ENCODE measurements at regions not wholly inside any gene's neighbourhood (a gene's known extent, or its start where the extent isn't known, plus 50 kb on each side); places are given as distances from the start of the nearest gene placed in this dataset.

GRCh38 chr2:16026816-16027501 lies 86.6 kb downstream of the MYCN start:
- FAIRE-seq: no peak

More at GRCh38 chr2:16026816-16027501, 86.6 kb downstream of the MYCN start:
- no peaks in the 10 kb centered on the region for H3K9me3 ChIP-seq (ENCODE audit: insufficient read depth in 2 of 2, low read depth in 1 of 2, low read length in 1 of 2)
- H2AFZ ChIP-seq (ENCODE audit: low read length): no peak overlapping the region
- H3K56ac ChIP-seq (replicated peaks; ENCODE audit: insufficient read length, low read depth, low read length): no peak overlapping the region
- H2BK20ac ChIP-seq (ENCODE audit: low read length): 0 out of 2 replicates have a peak overlapping the region, but pooled peaks have one; percentile 3
- DNase-seq (ENCODE audit: low read depth in 1 of 2, low spot score in 2 of 2): no peak
- H2BK5ac ChIP-seq (ENCODE audit: low read depth, low read length): no peak overlapping the region
- H2AK5ac ChIP-seq (ENCODE audit: low read depth, low read length): no peak overlapping the region
- H3K4ac ChIP-seq (replicated peaks; ENCODE audit: insufficient read length, low read depth, low read length): no peak overlapping the region
- no peak overlapping the region for H3K4me3 ChIP-seq (ENCODE audit: extremely low read depth in 1 of 4, insufficient read depth in 2 of 4, low read depth in 3 of 4, low read length in 4 of 4)
- no peak overlapping the region for H3K9ac ChIP-seq (replicated peaks in 1 of 4; ENCODE audit: extremely low read depth in 1 of 4, low read depth in 3 of 4, low read length in 3 of 4)
- H3K23ac ChIP-seq (ENCODE audit: insufficient read length): no peak overlapping the region
- 83% methylated on average over 8 of the region's 8 CpGs; no CpG with 5 or more reads in 1 of the 2 experiments for WGBS, 2 experiments (ENCODE audit: extremely low coverage in 1 of 2, insufficient coverage in 1 of 2, insufficient read length in 1 of 2, insufficient replicate concordance in 2 of 2, low coverage in 1 of 2, low lambda C conversion rate in 2 of 2, missing lambda C conversion rate in 1 of 2)
- no peaks in the 10 kb centered on the region for H4K20me1 ChIP-seq (replicated peaks in 1 of 2; ENCODE audit: control insufficient read depth in 1 of 2, insufficient read depth in 2 of 2, low read length in 2 of 2)
- H2BK15ac ChIP-seq (ENCODE audit: low read length): no peak overlapping the region
- no peak overlapping the region for H4K8ac ChIP-seq (ENCODE audit: extremely low read depth, insufficient read depth, low read length)
- H4K91ac ChIP-seq (replicated peaks; ENCODE audit: insufficient read length, low read length): no peak overlapping the region
- no peaks in the 10 kb centered on the region for H3K36me3 ChIP-seq (ENCODE audit: control insufficient read depth in 2 of 4, insufficient read depth in 4 of 4, low read length in 3 of 4)
- H3K14ac ChIP-seq (ENCODE audit: insufficient read length): no peak overlapping the region
- H3K79me1 ChIP-seq (ENCODE audit: low read depth, low read length): no peaks in the 10 kb centered on the region
- ChIA-PET POLR2A (ENCODE audit: partially characterized antibody) (interaction anchor here (1.4 kb wide), 1 partner anchor 99 kb away, joined by 4 read pairs; no protein-coding TSS in a partner anchor), CTCF (ENCODE audit: partially characterized antibody) (interaction anchor here (0.6 to 15.6 kb wide), 5 partner anchors 6 to 67 kb away, joined by 3 to 120 read pairs (median 4); no protein-coding TSS in a partner anchor)
- peaks cover 4 to 8% (median 5%) of the 10 kb centered on the region in 4 experiments; a peak in 6 of 7 replicates for H3K4me1 ChIP-seq (replicated peaks in 1 of 4; ENCODE audit: control insufficient read depth in 3 of 4, insufficient read depth in 4 of 4, low read length in 3 of 4)
- H3K18ac ChIP-seq (ENCODE audit: extremely low read depth, low read length): no peak overlapping the region
- no peak overlapping the region for H2BK120ac ChIP-seq (replicated peaks; ENCODE audit: low read depth, low read length)
- H3K27me3 ChIP-seq (replicated peaks in 1 of 4; ENCODE audit: control insufficient read depth in 3 of 4, extremely low read depth in 1 of 4, insufficient read depth in 3 of 4, low read length in 3 of 4): no peaks in the 10 kb centered on the region
- H3K4me2 ChIP-seq (ENCODE audit: insufficient read depth in 1 of 2, low read depth in 2 of 2, low read length in 2 of 2): no peak overlapping the region
- H4K5ac ChIP-seq (ENCODE audit: insufficient read length, low read depth, low read length): no peak overlapping the region
- H2BK12ac ChIP-seq (ENCODE audit: low read depth, low read length): no peak overlapping the region; the same call in 1 of the 2 replicates
- no peaks in the 10 kb centered on the region for H3K79me2 ChIP-seq (ENCODE audit: control insufficient read depth in 1 of 2, insufficient read depth in 2 of 2, low read length in 2 of 2)
- TF ChIP-seq KDM1A (IDR thresholded peaks at IDR 0.05; ENCODE audit: borderline replicate concordance, low read length): peak; percentile 44; the same call in 1 of the 2 replicates
- TF ChIP-seq RNF2 (IDR thresholded peaks at IDR 0.05; ENCODE audit: borderline replicate concordance, low read depth, low read length, missing control alignments, poor library complexity, severe bottlenecking): no peak
- TF ChIP-seq TAF1 (IDR thresholded peaks at IDR 0.05; ENCODE audit: low read depth, low read length): no peak
- H3K23me2 ChIP-seq (ENCODE audit: low read depth, low read length): no peaks in the 10 kb centered on the region
- no peak overlapping the region for H3K27ac ChIP-seq (ENCODE audit: low read depth, low read length)

All from H1 (cell line).